ENCODE measurements at regions not wholly inside any gene's neighbourhood (a gene's known extent, or its start where the extent isn't known, plus 50 kb on each side); places are given as distances from the start of the nearest gene placed in this dataset.
"Not testable (repeated sequence)": the region's sequence is repeated elsewhere in the genome, so short reads cannot be mapped to it uniquely, and the experiment has no call there.

GRCh38 chr13:18697851-18698250 is 483.8 kb downstream of the TUBA3C start:
- H3K4me3 ChIP-seq (ENCODE audit: control insufficient read depth in 1 of 7, extremely low read depth in 1 of 7, insufficient read depth in 4 of 7, low read depth in 2 of 7, low read length in 6 of 7); H3K9me3 ChIP-seq (ENCODE audit: control extremely low read depth in 1 of 5, control insufficient read depth in 4 of 5, insufficient read depth in 2 of 5, low read depth in 1 of 5, low read length in 4 of 5); H3K27me3 ChIP-seq (replicated peaks in 2 of 5; ENCODE audit: control insufficient read depth in 4 of 5, insufficient read depth in 5 of 5, low read length in 4 of 5); H3K4me1 ChIP-seq (ENCODE audit: control extremely low read depth in 1 of 4, control insufficient read depth in 4 of 4, insufficient read depth in 4 of 4, low read length in 3 of 4); POLR2A ChIA-PET; DNase-seq; H3K27ac ChIP-seq (ENCODE audit: insufficient read depth in 1 of 2, low read depth in 1 of 2, low read length in 2 of 2, poor library complexity in 1 of 2, severe bottlenecking in 2 of 2); CTCF ChIA-PET; H3K36me3 ChIP-seq (ENCODE audit: control insufficient read depth in 4 of 4, insufficient read depth in 4 of 4, low read length in 3 of 4): not testable (repeated sequence)
- 100% methylated on average over 1 of the region's 8 CpGs for WGBS (ENCODE audit: insufficient coverage)

GRCh38 chr13:18697221-18697620 is 484.4 kb downstream of the TUBA3C start:
- DNase-seq; H3K9me3 ChIP-seq (ENCODE audit: control extremely low read depth in 1 of 5, control insufficient read depth in 4 of 5, insufficient read depth in 2 of 5, low read depth in 1 of 5, low read length in 4 of 5); CTCF ChIA-PET; POLR2A ChIA-PET; H3K27ac ChIP-seq (ENCODE audit: insufficient read depth in 1 of 2, low read depth in 1 of 2, low read length in 2 of 2, poor library complexity in 1 of 2, severe bottlenecking in 2 of 2); H3K4me1 ChIP-seq (ENCODE audit: control extremely low read depth in 1 of 4, control insufficient read depth in 4 of 4, insufficient read depth in 4 of 4, low read length in 3 of 4); H3K27me3 ChIP-seq (replicated peaks in 2 of 5; ENCODE audit: control insufficient read depth in 4 of 5, insufficient read depth in 5 of 5, low read length in 4 of 5); H3K4me3 ChIP-seq (ENCODE audit: control insufficient read depth in 1 of 7, extremely low read depth in 1 of 7, insufficient read depth in 4 of 7, low read depth in 2 of 7, low read length in 6 of 7); H3K36me3 ChIP-seq (ENCODE audit: control insufficient read depth in 4 of 4, insufficient read depth in 4 of 4, low read length in 3 of 4): not testable (repeated sequence)
- WGBS (ENCODE audit: insufficient coverage) = 87% methylated on average over 18 of the region's 21 CpGs

GRCh38 chr13:18677403-18677802 is 504.2 kb downstream of the TUBA3C start:
- H3K27ac ChIP-seq (ENCODE audit: insufficient read depth in 1 of 2, low read depth in 1 of 2, low read length in 2 of 2, poor library complexity in 1 of 2, severe bottlenecking in 2 of 2); H3K36me3 ChIP-seq (ENCODE audit: control insufficient read depth in 4 of 4, insufficient read depth in 4 of 4, low read length in 3 of 4); POLR2A ChIA-PET; H3K4me3 ChIP-seq (ENCODE audit: control insufficient read depth in 1 of 7, extremely low read depth in 1 of 7, insufficient read depth in 4 of 7, low read depth in 2 of 7, low read length in 6 of 7); CTCF ChIA-PET; H3K9me3 ChIP-seq (ENCODE audit: control extremely low read depth in 1 of 5, control insufficient read depth in 4 of 5, insufficient read depth in 2 of 5, low read depth in 1 of 5, low read length in 4 of 5); H3K4me1 ChIP-seq (ENCODE audit: control extremely low read depth in 1 of 4, control insufficient read depth in 4 of 4, insufficient read depth in 4 of 4, low read length in 3 of 4); DNase-seq; H3K27me3 ChIP-seq (replicated peaks in 2 of 5; ENCODE audit: control insufficient read depth in 4 of 5, insufficient read depth in 5 of 5, low read length in 4 of 5): not testable (repeated sequence)
- WGBS (ENCODE audit: insufficient coverage) = 60% methylated on average over 1 of the region's 2 CpGs

- H3K27ac ChIP-seq (ENCODE audit: insufficient read depth in 1 of 2, low read depth in 1 of 2, low read length in 2 of 2, poor library complexity in 1 of 2, severe bottlenecking in 2 of 2); POLR2A ChIA-PET; CTCF ChIA-PET; H3K4me3 ChIP-seq (ENCODE audit: control insufficient read depth in 1 of 7, extremely low read depth in 1 of 7, insufficient read depth in 4 of 7, low read depth in 2 of 7, low read length in 6 of 7); H3K4me1 ChIP-seq (ENCODE audit: control extremely low read depth in 1 of 4, control insufficient read depth in 4 of 4, insufficient read depth in 4 of 4, low read length in 3 of 4); DNase-seq; H3K36me3 ChIP-seq (ENCODE audit: control insufficient read depth in 4 of 4, insufficient read depth in 4 of 4, low read length in 3 of 4); H3K9me3 ChIP-seq (ENCODE audit: control extremely low read depth in 1 of 5, control insufficient read depth in 4 of 5, insufficient read depth in 2 of 5, low read depth in 1 of 5, low read length in 4 of 5); H3K27me3 ChIP-seq (replicated peaks in 2 of 5; ENCODE audit: control insufficient read depth in 4 of 5, insufficient read depth in 5 of 5, low read length in 4 of 5): not testable (repeated sequence)
- WGBS (ENCODE audit: insufficient coverage) = no CpG with 5 or more reads among the region's 2 CpGs
These were observed 506.4 kb downstream of the TUBA3C start for GRCh38 chr13:18675268-18675667.

- POLR2A ChIA-PET, CTCF ChIA-PET: not testable (repeated sequence)
These were observed 507.8 kb downstream of the TUBA3C start for GRCh38 chr13:18673794-18674193.

GRCh38 chr13:18666585-18666984 is 515.0 kb downstream of the TUBA3C start:
- H3K4me1 ChIP-seq (ENCODE audit: control extremely low read depth in 1 of 4, control insufficient read depth in 4 of 4, insufficient read depth in 4 of 4, low read length in 3 of 4); H3K36me3 ChIP-seq (ENCODE audit: control insufficient read depth in 4 of 4, insufficient read depth in 4 of 4, low read length in 3 of 4); H3K4me3 ChIP-seq (ENCODE audit: control insufficient read depth in 1 of 7, extremely low read depth in 1 of 7, insufficient read depth in 4 of 7, low read depth in 2 of 7, low read length in 6 of 7); H3K27ac ChIP-seq (ENCODE audit: insufficient read depth in 1 of 2, low read depth in 1 of 2, low read length in 2 of 2, poor library complexity in 1 of 2, severe bottlenecking in 2 of 2); CTCF ChIA-PET; H3K27me3 ChIP-seq (replicated peaks in 2 of 5; ENCODE audit: control insufficient read depth in 4 of 5, insufficient read depth in 5 of 5, low read length in 4 of 5); H3K9me3 ChIP-seq (ENCODE audit: control extremely low read depth in 1 of 5, control insufficient read depth in 4 of 5, insufficient read depth in 2 of 5, low read depth in 1 of 5, low read length in 4 of 5); POLR2A ChIA-PET; DNase-seq: not testable (repeated sequence)
- 98% methylated on average over 11 of the region's 16 CpGs for WGBS (ENCODE audit: insufficient coverage)

More at GRCh38 chr13:18673794-18674193, 507.8 kb downstream of the TUBA3C start:
- H3K9me3 ChIP-seq (ENCODE audit: control extremely low read depth in 1 of 5, control insufficient read depth in 4 of 5, insufficient read depth in 2 of 5, low read depth in 1 of 5, low read length in 4 of 5); H3K4me3 ChIP-seq (ENCODE audit: control insufficient read depth in 1 of 7, extremely low read depth in 1 of 7, insufficient read depth in 4 of 7, low read depth in 2 of 7, low read length in 6 of 7); H3K4me1 ChIP-seq (ENCODE audit: control extremely low read depth in 1 of 4, control insufficient read depth in 4 of 4, insufficient read depth in 4 of 4, low read length in 3 of 4); H3K36me3 ChIP-seq (ENCODE audit: control insufficient read depth in 4 of 4, insufficient read depth in 4 of 4, low read length in 3 of 4); DNase-seq; H3K27ac ChIP-seq (ENCODE audit: insufficient read depth in 1 of 2, low read depth in 1 of 2, low read length in 2 of 2, poor library complexity in 1 of 2, severe bottlenecking in 2 of 2); H3K27me3 ChIP-seq (replicated peaks in 2 of 5; ENCODE audit: control insufficient read depth in 4 of 5, insufficient read depth in 5 of 5, low read length in 4 of 5): not testable (repeated sequence)
- WGBS (ENCODE audit: insufficient coverage) = no CpG with 5 or more reads among the region's 33 CpGs

- POLR2A ChIA-PET; H3K9me3 ChIP-seq (ENCODE audit: control extremely low read depth in 1 of 5, control insufficient read depth in 4 of 5, insufficient read depth in 2 of 5, low read depth in 1 of 5, low read length in 4 of 5); H3K4me3 ChIP-seq (ENCODE audit: control insufficient read depth in 1 of 7, extremely low read depth in 1 of 7, insufficient read depth in 4 of 7, low read depth in 2 of 7, low read length in 6 of 7); DNase-seq; H3K36me3 ChIP-seq (ENCODE audit: control insufficient read depth in 4 of 4, insufficient read depth in 4 of 4, low read length in 3 of 4); H3K27me3 ChIP-seq (replicated peaks in 2 of 5; ENCODE audit: control insufficient read depth in 4 of 5, insufficient read depth in 5 of 5, low read length in 4 of 5); H3K27ac ChIP-seq (ENCODE audit: insufficient read depth in 1 of 2, low read depth in 1 of 2, low read length in 2 of 2, poor library complexity in 1 of 2, severe bottlenecking in 2 of 2); H3K4me1 ChIP-seq (ENCODE audit: control extremely low read depth in 1 of 4, control insufficient read depth in 4 of 4, insufficient read depth in 4 of 4, low read length in 3 of 4); CTCF ChIA-PET: not testable (repeated sequence)
- WGBS (ENCODE audit: insufficient coverage) = 96% methylated on average over 8 of the region's 16 CpGs
These were observed 515.9 kb downstream of the TUBA3C start for GRCh38 chr13:18665716-18666115.

GRCh38 chr13:18665124-18665523 is 516.5 kb downstream of the TUBA3C start:
- H3K4me1 ChIP-seq (ENCODE audit: control extremely low read depth in 1 of 4, control insufficient read depth in 4 of 4, insufficient read depth in 4 of 4, low read length in 3 of 4); H3K4me3 ChIP-seq (ENCODE audit: control insufficient read depth in 1 of 7, extremely low read depth in 1 of 7, insufficient read depth in 4 of 7, low read depth in 2 of 7, low read length in 6 of 7); DNase-seq; H3K27ac ChIP-seq (ENCODE audit: insufficient read depth in 1 of 2, low read depth in 1 of 2, low read length in 2 of 2, poor library complexity in 1 of 2, severe bottlenecking in 2 of 2); H3K9me3 ChIP-seq (ENCODE audit: control extremely low read depth in 1 of 5, control insufficient read depth in 4 of 5, insufficient read depth in 2 of 5, low read depth in 1 of 5, low read length in 4 of 5); H3K36me3 ChIP-seq (ENCODE audit: control insufficient read depth in 4 of 4, insufficient read depth in 4 of 4, low read length in 3 of 4); CTCF ChIA-PET; POLR2A ChIA-PET; H3K27me3 ChIP-seq (replicated peaks in 2 of 5; ENCODE audit: control insufficient read depth in 4 of 5, insufficient read depth in 5 of 5, low read length in 4 of 5): not testable (repeated sequence)
- WGBS (ENCODE audit: insufficient coverage) = 88% methylated on average over 42 of the region's 46 CpGs

Measured in common myeloid progenitor, CD34-positive (primary cell).